A673 (cell line): ENCODE measurements at regions not wholly inside any gene's neighbourhood (a gene's known extent, or its start where the extent isn't known, plus 50 kb on each side); places are given as distances from the start of the nearest gene placed in this dataset.
A peak's percentile ranks its signal among the peaks of the same experiment; 100 is the strongest.

Experiments
- BruUV-seq: library from RNA; stranded (reverse); fragments of 400-500 nt; replicated peaks from 2 replicates; lab custom pipeline; 2021; lab: Mats Ljungman, UMichigan
- CTCF ChIA-PET: fragments of 300-600 bp; sonication (Branson Sonifier 250); formaldehyde crosslinking; loops from one replicate; lab custom pipeline; 2022; ENCODE audit warnings: antibody characterized with exemption; lab: Charles Lee
- POLR2A ChIA-PET: fragments of 300-600 bp; sonication (Branson Sonifier 250); formaldehyde crosslinking; loops from one replicate; lab custom pipeline; 2022; ENCODE audit warnings: antibody characterized with exemption; ENCODE audit not compliant: low non-redundant PET; lab: Charles Lee
- DNase-seq: peaks from one replicate; pipeline ENCODE4 v3.0.0-alpha.2; 2015; ENCODE audit warnings: low spot score
- H3K27ac ChIP-seq: fragments of 200-600 bp; sonication (generic); 2 replicates; pipeline ENCODE4 v1.5.1; 2016; ENCODE audit warnings: mixed run types, low read depth, mild to moderate bottlenecking, mixed read lengths, antibody characterized with exemption, low read length; ENCODE audit not compliant: poor library complexity, severe bottlenecking
- H3K27me3 ChIP-seq: fragments of 200-600 bp; sonication (generic); replicated peaks from 2 replicates; pipeline ENCODE4 v1.6.1; 2017; ENCODE audit warnings: mixed run types, low read depth, mild to moderate bottlenecking, mixed read lengths, antibody characterized with exemption, low read length; ENCODE audit not compliant: insufficient read depth, poor library complexity
- H3K36me3 ChIP-seq: fragments of 200-600 bp; sonication (generic); 2 replicates; pipeline ENCODE4 v1.6.1; 2016; ENCODE audit warnings: mixed run types, mild to moderate bottlenecking, mixed read lengths, antibody characterized with exemption, low read length; ENCODE audit not compliant: insufficient read depth, poor library complexity, severe bottlenecking
- H3K4me1 ChIP-seq: fragments of 200-600 bp; sonication (generic); 2 replicates; pipeline ENCODE4 v1.6.1; 2017; ENCODE audit warnings: mixed run types, mild to moderate bottlenecking, mixed read lengths, antibody characterized with exemption, low read length; ENCODE audit not compliant: insufficient read depth, poor library complexity, severe bottlenecking
- H3K4me3 ChIP-seq: fragments of 200-600 bp; sonication (generic); 2 replicates; pipeline ENCODE4 v1.5.1; 2016; ENCODE audit warnings: low read depth, mixed run types, mild to moderate bottlenecking, mixed read lengths, low read length; ENCODE audit not compliant: poor library complexity, severe bottlenecking
- H3K9me3 ChIP-seq: fragments of 200-600 bp; sonication (generic); 2 replicates; pipeline ENCODE4 v1.6.1; 2016; ENCODE audit warnings: mixed run types, low read depth, mild to moderate bottlenecking, mixed read lengths, antibody characterized with exemption, low read length; ENCODE audit not compliant: poor library complexity, severe bottlenecking
- CTCF ChIP-seq: fragments of 300-800, 200-600 bp; sonication (generic); conservative IDR thresholded peaks from 2 replicates; pipeline ENCODE4 v1.5.1; 2017; ENCODE audit warnings: low read depth, mild to moderate bottlenecking, antibody characterized with exemption, low read length, moderate library complexity, mixed read lengths
- EZH2 ChIP-seq: fragments of 200-600 bp; sonication (generic); IDR thresholded peaks from 2 replicates; pipeline ENCODE4 v1.6.1; 2017; ENCODE audit warnings: borderline replicate concordance, low read depth, mild to moderate bottlenecking, mixed read lengths, antibody characterized with exemption, low read length; ENCODE audit not compliant: poor library complexity, severe bottlenecking
- intact Hi-C: fragments of 100-400 bp; cut with micrococcal nuclease; formaldehyde crosslinking; loops from one replicate; pipeline ENCODE4 v1.10.0; 2022; ENCODE audit not compliant: unreplicated experiment

GRCh38 chr6:27838058-27838944 lies 73.9 kb downstream of the OR2B2 start:
- DNase-seq: peak; percentile 98
- peak overlapping the region; percentile 57 for H3K4me3 ChIP-seq
- H3K27ac ChIP-seq: peak overlapping the region; percentile 97
- H3K27me3 ChIP-seq: no peaks in the 10 kb centered on the region
- TF ChIP-seq EZH2 (no peak), CTCF (no peak)
- intact Hi-C loops: loop anchor here (2.0 kb wide), 1 partner anchor 26 kb away; a partner anchor contains a TSS
- BruUV-seq: TSS peak; percentile 90
- ChIA-PET POLR2A (interaction anchor here (0.9 to 3.8 kb wide), 9 partner anchors 13 to 1807 kb away, joined by 3 to 62 read pairs (median 6); a partner anchor contains a TSS), CTCF (no interaction called here)
- H3K36me3 ChIP-seq: no peaks in the 10 kb centered on the region
- peaks cover 7% of the 10 kb centered on the region for H3K4me1 ChIP-seq
- H3K9me3 ChIP-seq: no peaks in the 10 kb centered on the region

- no TSS peak for BruUV-seq
- Histone ChIP-seq H3K27ac (peak overlapping the region; percentile 97), H3K27me3 (no peaks in the 10 kb centered on the region), H3K4me1 (peaks cover 7% of the 10 kb centered on the region), H3K36me3 (no peaks in the 10 kb centered on the region), H3K9me3 (no peaks in the 10 kb centered on the region), H3K4me3 (peak overlapping the region; percentile 57)
- no peak for DNase-seq
- ChIA-PET POLR2A (interaction anchor here (0.9 to 3.8 kb wide), 8 partner anchors 13 to 1806 kb away, joined by 3 to 62 read pairs (median 6); a partner anchor contains a TSS), CTCF (no interaction called here)
- intact Hi-C loops: loop anchor here (2.0 kb wide), 1 partner anchor 27 kb away; a partner anchor contains a TSS
- TF ChIP-seq EZH2 (no peak), CTCF (no peak)
Measured at GRCh38 chr6:27837625-27838057, 74.6 kb downstream of the OR2B2 start.

GRCh38 chr6:27836783-27837624 lies 75.2 kb downstream of the OR2B2 start:
- DNase-seq: peak; percentile 89
- intact Hi-C loops: no loop called here
- Histone ChIP-seq H3K36me3 (no peaks in the 10 kb centered on the region), H3K27ac (peak overlapping the region; percentile 97), H3K9me3 (no peaks in the 10 kb centered on the region), H3K27me3 (no peaks in the 10 kb centered on the region), H3K4me1 (peaks cover 9% of the 10 kb centered on the region), H3K4me3 (peak overlapping the region; percentile 57)
- POLR2A ChIA-PET: interaction anchor here (0.6 to 3.8 kb wide), 9 partner anchors 12 to 382 kb away, joined by 3 to 62 read pairs (median 5); a partner anchor contains a TSS
- CTCF ChIA-PET: no interaction called here
- BruUV-seq: TSS peak; percentile 59
- TF ChIP-seq CTCF (no peak), EZH2 (no peak)
